Esophagus muscularis mucosa (tissue), 4 donors: ENCODE measurements at regions not wholly inside any gene's neighbourhood (a gene's known extent, or its start where the extent isn't known, plus 50 kb on each side); places are given as distances from the start of the nearest gene placed in this dataset.

Experiments used
- DNase-seq: peaks from one replicate; pipeline ENCODE4 v3.0.0-alpha.2; 2017; ENCODE audit errors: extremely low spot score
- H3K27ac ChIP-seq, 4 donors: fragments of 200-600 bp; sonication (generic); replicated peaks in 1 of 4; 1 replicate in 3 of 4; 2 replicates in 1 of 4; pipeline ENCODE4 v1.5.1; 2016 to 2019; ENCODE audit warnings: mild to moderate bottlenecking in 1 of 4
- H3K27me3 ChIP-seq, 4 donors: fragments of 200-600 bp; sonication (generic); one replicate each; pipeline versions ENCODE4 v1.5.1 to v1.6.0; 2016 to 2019
- H3K36me3 ChIP-seq, 4 donors: fragments of 200-600 bp; sonication (generic); one replicate each; pipeline ENCODE4 v1.5.1; 2016 to 2019
- H3K4me1 ChIP-seq, 4 donors: fragments of 200-600 bp; sonication (generic); one replicate each; pipeline ENCODE4 v1.5.1; 2016 to 2019
- H3K4me3 ChIP-seq, 4 donors: fragments of 200-600 bp; sonication (generic); 1 replicate in 2 of 4; 2 replicates in 2 of 4; pipeline ENCODE4 v1.5.1; 2016 to 2019; ENCODE audit warnings: mild to moderate bottlenecking in 4 of 4, moderate library complexity in 1 of 4
- H3K9me3 ChIP-seq, 4 donors: fragments of 200-600 bp; sonication (generic); 1 replicate in 3 of 4; 2 replicates in 1 of 4; pipeline ENCODE4 v1.5.1; 2016 to 2019
- EP300 ChIP-seq: sonication (generic); formaldehyde crosslinking; IDR thresholded peaks from one replicate; pipeline ENCODE4 v1.6.1; 2017; ENCODE audit warnings: antibody characterized with exemption
- POLR2A ChIP-seq: fragments of 450-650 bp; IDR thresholded peaks from one replicate; pipeline ENCODE4 v1.6.1; 2017; ENCODE audit warnings: antibody characterized with exemption, moderate library complexity, mild to moderate bottlenecking, low read depth
- POLR2AphosphoS5 ChIP-seq, 2 donors: sonication (generic); formaldehyde crosslinking; IDR thresholded peaks; one replicate each; pipeline ENCODE4 v1.6.1; 2017; ENCODE audit warnings: antibody characterized with exemption in 2 of 2
- WGBS: methylation state at CpG from one replicate; pipeline ENCODE4 v1.1.5; 2018; 5-methylcytosine and 5-hydroxymethylcytosine counted together
- intact Hi-C: fragments of 100-400 bp; cut with DNase I; formaldehyde crosslinking; loops from one replicate; pipeline ENCODE4 v1.15.1; 2023
- TF ChIP-seq, protein P1 (sequence below), 3 experiments: fragments of 200-600 bp in 2 of 3; fragments of 450-650 bp in 1 of 3; sonication (generic) in 2 of 3; IDR thresholded peaks; one replicate each; pipeline ENCODE4 v1.5.1; 2017 to 2019; ENCODE audit warnings: antibody characterized with exemption in 3 of 3, mild to moderate bottlenecking in 2 of 3, moderate library complexity in 1 of 3

DNA sequence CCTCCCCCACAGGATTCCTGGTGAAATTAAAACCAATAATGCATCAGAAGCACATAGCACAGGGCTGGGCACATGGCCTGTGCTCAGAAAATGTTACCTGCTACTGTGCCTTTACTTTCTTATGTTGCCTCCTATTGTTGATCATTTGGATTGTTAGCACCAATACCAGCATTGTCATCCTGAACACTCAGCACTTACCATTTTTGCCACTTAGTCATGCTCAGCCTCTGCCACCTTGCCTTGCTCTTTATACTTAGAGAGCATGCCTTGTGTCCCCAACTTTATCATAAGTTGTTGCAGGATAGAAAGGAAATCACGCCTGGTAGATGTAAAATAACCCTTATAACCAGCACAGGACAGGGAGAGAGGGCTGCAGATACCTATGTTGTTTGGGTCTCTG is 361.0 kb upstream of the RUNX1 start:
- Histone ChIP-seq H3K4me3 (no peak overlapping the region), H3K4me1 (no peaks in the 10 kb centered on the region), H3K9me3 (no peaks in the 10 kb centered on the region), H3K27ac (no peak overlapping the region), H3K36me3 (no peaks in the 10 kb centered on the region), H3K27me3 (peaks cover 0 to 27% (median 0%) of the 10 kb centered on the region in 4 donors)
- TF ChIP-seq POLR2A (no peak), POLR2AphosphoS5 (IDR thresholded peaks at IDR 0.05) (no peak), EP300 (no peak)
- TF ChIP-seq, protein P1, sequence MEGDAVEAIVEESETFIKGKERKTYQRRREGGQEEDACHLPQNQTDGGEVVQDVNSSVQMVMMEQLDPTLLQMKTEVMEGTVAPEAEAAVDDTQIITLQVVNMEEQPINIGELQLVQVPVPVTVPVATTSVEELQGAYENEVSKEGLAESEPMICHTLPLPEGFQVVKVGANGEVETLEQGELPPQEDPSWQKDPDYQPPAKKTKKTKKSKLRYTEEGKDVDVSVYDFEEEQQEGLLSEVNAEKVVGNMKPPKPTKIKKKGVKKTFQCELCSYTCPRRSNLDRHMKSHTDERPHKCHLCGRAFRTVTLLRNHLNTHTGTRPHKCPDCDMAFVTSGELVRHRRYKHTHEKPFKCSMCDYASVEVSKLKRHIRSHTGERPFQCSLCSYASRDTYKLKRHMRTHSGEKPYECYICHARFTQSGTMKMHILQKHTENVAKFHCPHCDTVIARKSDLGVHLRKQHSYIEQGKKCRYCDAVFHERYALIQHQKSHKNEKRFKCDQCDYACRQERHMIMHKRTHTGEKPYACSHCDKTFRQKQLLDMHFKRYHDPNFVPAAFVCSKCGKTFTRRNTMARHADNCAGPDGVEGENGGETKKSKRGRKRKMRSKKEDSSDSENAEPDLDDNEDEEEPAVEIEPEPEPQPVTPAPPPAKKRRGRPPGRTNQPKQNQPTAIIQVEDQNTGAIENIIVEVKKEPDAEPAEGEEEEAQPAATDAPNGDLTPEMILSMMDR (IDR thresholded peaks at IDR 0.05): no peak
- intact Hi-C loops: no loop called here
- DNase-seq: no peak
- WGBS: 70% methylated on average over 1 of the region's 1 CpG

DNA sequence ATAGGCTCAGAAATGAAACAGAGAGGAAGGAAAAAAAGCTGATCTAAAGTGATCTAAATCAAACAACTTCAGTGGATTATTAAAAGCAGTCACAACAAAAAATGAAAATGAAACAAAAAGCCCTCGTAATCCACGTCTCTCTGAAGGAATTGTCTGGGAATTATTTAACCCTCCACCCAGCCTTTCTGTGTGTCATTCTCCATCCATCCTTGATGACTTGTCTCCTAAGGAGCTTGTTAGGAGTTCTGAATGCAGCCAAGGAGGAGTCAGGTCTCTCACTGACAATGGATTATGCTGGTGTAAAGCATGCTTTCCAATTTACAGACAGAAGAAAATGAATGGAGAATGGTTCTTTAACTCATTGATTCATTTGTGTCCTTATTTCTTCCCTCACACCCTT is 359.3 kb upstream of the RUNX1 start:
- H3K4me1 ChIP-seq: no peaks in the 10 kb centered on the region
- H3K27ac ChIP-seq: no peak overlapping the region
- DNase-seq: no peak
- peaks cover 0 to 27% (median 0%) of the 10 kb centered on the region in 4 donors for H3K27me3 ChIP-seq
- TF ChIP-seq POLR2A: no peak
- no peak for TF ChIP-seq EP300
- H3K9me3 ChIP-seq: no peaks in the 10 kb centered on the region
- H3K4me3 ChIP-seq: peak overlapping the region in 1 of 4 donors; percentile 21
- no peaks in the 10 kb centered on the region for H3K36me3 ChIP-seq
- intact Hi-C loops: no loop called here
- WGBS: 37% methylated on average over 2 of the region's 2 CpGs

DNA sequence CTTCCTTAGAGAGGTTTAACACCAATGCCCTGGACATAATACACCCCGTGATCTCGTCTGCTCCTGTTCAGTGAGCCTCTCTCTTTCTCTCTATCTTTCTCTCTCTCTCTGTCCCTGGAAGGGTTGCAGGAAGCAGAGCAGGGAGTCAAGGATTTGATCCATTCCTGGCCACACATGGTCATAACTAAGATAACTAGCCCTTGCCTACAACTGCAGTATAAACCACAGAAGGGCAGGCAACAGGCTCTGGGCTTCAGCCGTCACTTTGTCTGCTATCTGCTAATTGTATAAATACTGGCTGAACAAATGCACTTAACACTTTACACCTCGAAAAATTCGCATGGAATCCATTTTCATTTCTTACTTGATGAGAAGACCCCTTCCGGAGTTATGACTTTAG is 357.5 kb upstream of the RUNX1 start:
- Histone ChIP-seq H3K4me1 (no peaks in the 10 kb centered on the region), H3K36me3 (no peaks in the 10 kb centered on the region), H3K9me3 (no peaks in the 10 kb centered on the region), H3K27me3 (peaks cover 0 to 16% (median 0%) of the 10 kb centered on the region in 4 donors), H3K27ac (no peak overlapping the region), H3K4me3 (no peak overlapping the region)
- TF ChIP-seq, protein P1 (IDR thresholded peaks at IDR 0.05): no peak
- no peak for TF ChIP-seq POLR2A
- no peak for TF ChIP-seq POLR2AphosphoS5 (IDR thresholded peaks at IDR 0.05)
- TF ChIP-seq EP300: no peak
- DNase-seq: no peak
- intact Hi-C loops: no loop called here
- 61% methylated on average over 6 of the region's 6 CpGs for WGBS

DNA sequence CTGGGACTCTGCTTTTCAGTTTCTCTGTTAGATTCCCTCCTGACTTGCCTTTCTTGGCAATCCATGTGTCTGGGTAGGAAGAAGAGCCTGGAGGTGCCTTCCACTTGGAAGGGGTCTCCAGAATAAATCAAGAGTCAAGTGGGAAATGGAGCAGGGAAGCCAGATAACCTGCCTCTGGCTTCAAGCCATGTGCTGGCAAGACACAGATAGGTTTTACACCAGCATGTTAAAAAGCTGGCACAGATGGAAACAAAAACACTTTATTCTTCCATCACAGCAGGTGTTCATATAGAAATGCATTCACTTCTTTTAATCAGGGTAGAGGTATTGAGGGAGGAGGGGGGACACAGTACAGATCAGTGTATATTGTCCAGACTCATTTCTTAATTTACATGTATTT is 356.9 kb upstream of the RUNX1 start:
- peaks cover 0 to 11% (median 0%) of the 10 kb centered on the region in 4 donors for H3K27me3 ChIP-seq
- no peak overlapping the region for H3K27ac ChIP-seq
- intact Hi-C loops: no loop called here
- no peaks in the 10 kb centered on the region for H3K36me3 ChIP-seq
- TF ChIP-seq POLR2A: no peak
- no peak for TF ChIP-seq EP300
- TF ChIP-seq, protein P1 (IDR thresholded peaks at IDR 0.05): no peak
- TF ChIP-seq POLR2AphosphoS5 (IDR thresholded peaks at IDR 0.05): no peak
- no peaks in the 10 kb centered on the region for H3K9me3 ChIP-seq
- H3K4me3 ChIP-seq: no peak overlapping the region
- no peaks in the 10 kb centered on the region for H3K4me1 ChIP-seq
- no peak for DNase-seq

DNA sequence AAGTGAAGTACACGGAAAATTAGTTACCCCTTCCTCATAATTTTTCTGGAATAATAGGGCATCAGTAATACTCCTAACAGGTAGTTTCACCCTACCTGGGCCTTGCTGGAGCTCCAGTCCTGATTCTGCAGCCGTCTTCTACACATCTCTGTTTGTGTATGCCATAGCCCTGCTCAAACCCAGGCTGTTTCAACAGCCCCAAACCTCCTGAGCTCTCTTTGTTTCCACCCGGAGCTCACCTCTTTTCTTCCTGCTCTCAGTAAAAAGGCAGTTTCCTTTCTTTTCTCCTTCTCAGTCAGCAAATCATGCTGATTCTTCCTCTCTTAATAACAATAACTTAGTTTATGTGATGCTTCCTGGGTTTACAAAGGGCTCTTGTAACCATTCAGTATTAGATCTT is 355.1 kb upstream of the RUNX1 start:
- H3K36me3 ChIP-seq: no peaks in the 10 kb centered on the region
- 83% methylated on average over 3 of the region's 3 CpGs for WGBS
- intact Hi-C loops: loop anchor here (5.0 kb wide), 2 partner anchors 512 to 657 kb away; no protein-coding TSS in a partner anchor
- no peaks in the 10 kb centered on the region for H3K4me1 ChIP-seq
- H3K27me3 ChIP-seq: peaks cover 0 to 11% (median 0%) of the 10 kb centered on the region in 4 donors
- H3K9me3 ChIP-seq: no peaks in the 10 kb centered on the region
- no peak overlapping the region for H3K4me3 ChIP-seq
- no peak for DNase-seq
- TF ChIP-seq, protein P1 (IDR thresholded peaks at IDR 0.05): no peak
- TF ChIP-seq POLR2AphosphoS5 (IDR thresholded peaks at IDR 0.05): no peak
- no peak for TF ChIP-seq EP300
- no peak for TF ChIP-seq POLR2A
- no peak overlapping the region for H3K27ac ChIP-seq
